ENCODE measurements at regions not wholly inside any gene's neighbourhood (a gene's known extent, or its start where the extent isn't known, plus 50 kb on each side); places are given as distances from the start of the nearest gene placed in this dataset.
A peak's percentile ranks its signal among the peaks of the same experiment; 100 is the strongest.

GRCh38 chr2:9156483-9156882, 50.1 kb upstream of the ASAP2 start:
- DNase-seq, result no peak

- no peak for DNase-seq
These were observed 52.6 kb upstream of the ASAP2 start for GRCh38 chr2:9154061-9154460.

GRCh38 chr2:9153643-9153980, 53.0 kb upstream of the ASAP2 start:
- DNase-seq, result no peak

GRCh38 chr2:9152975-9153642, 53.5 kb upstream of the ASAP2 start:
- DNase-seq, result no peak

- DNase-seq, result no peak
These were observed 55.7 kb upstream of the ASAP2 start for GRCh38 chr2:9150906-9151305.

GRCh38 chr2:9150568-9150900, 56.1 kb upstream of the ASAP2 start:
- no peak for DNase-seq

- no peak for DNase-seq
These were observed 56.7 kb upstream of the ASAP2 start for GRCh38 chr2:9149726-9150567.

- DNase-seq, result no peak
These were observed 57.3 kb upstream of the ASAP2 start for GRCh38 chr2:9149388-9149660.

- no peak for DNase-seq
These were observed 60.0 kb upstream of the ASAP2 start for GRCh38 chr2:9146646-9147045.

GRCh38 chr2:9145752-9146430, 60.7 kb upstream of the ASAP2 start:
- no peak for DNase-seq

GRCh38 chr2:9145109-9145751, 61.4 kb upstream of the ASAP2 start:
- no peak for DNase-seq

- DNase-seq, result no peak
These were observed 62.0 kb upstream of the ASAP2 start for GRCh38 chr2:9144617-9145016.

- no peak for DNase-seq
These were observed 62.6 kb upstream of the ASAP2 start for GRCh38 chr2:9144046-9144445.

- DNase-seq, result no peak
These were observed 63.3 kb upstream of the ASAP2 start for GRCh38 chr2:9143264-9143815.

GRCh38 chr2:9142551-9143263, 63.9 kb upstream of the ASAP2 start:
- DNase-seq, result peak; percentile 82

GRCh38 chr2:9141706-9142460, 64.7 kb upstream of the ASAP2 start:
- no peak for DNase-seq

- DNase-seq, result no peak
These were observed 65.4 kb upstream of the ASAP2 start for GRCh38 chr2:9141091-9141667.

- DNase-seq, result no peak
These were observed 66.0 kb upstream of the ASAP2 start for GRCh38 chr2:9140645-9141044.

GRCh38 chr2:9139491-9140443, 66.8 kb upstream of the ASAP2 start:
- peak; percentile 29 for DNase-seq

GRCh38 chr2:9137379-9138150, 69.0 kb upstream of the ASAP2 start:
- DNase-seq, result no peak
